ENCODE measurements at regions not wholly inside any gene's neighbourhood (a gene's known extent, or its start where the extent isn't known, plus 50 kb on each side); places are given as distances from the start of the nearest gene placed in this dataset.

GRCh38 chr3:106249981-106250380 is 381.2 kb upstream of the CBLB start:
- no peak for TF ChIP-seq CTCF (IDR thresholded peaks at IDR 0.05; ENCODE audit: low read depth, low read length)
- H3K4me3 ChIP-seq (ENCODE audit: low read depth, low read length) = no peak overlapping the region

- TF ChIP-seq CTCF (IDR thresholded peaks at IDR 0.05; ENCODE audit: low read depth, low read length) = no peak
- no peak overlapping the region for H3K4me3 ChIP-seq (ENCODE audit: low read depth, low read length)
These were observed 382.5 kb upstream of the CBLB start for GRCh38 chr3:106251160-106251892.

- no peak for TF ChIP-seq CTCF (IDR thresholded peaks at IDR 0.05; ENCODE audit: low read depth, low read length)
- H3K4me3 ChIP-seq (ENCODE audit: low read depth, low read length) = no peak overlapping the region
These were observed 387.0 kb upstream of the CBLB start for GRCh38 chr3:106255870-106256248.

GRCh38 chr3:106256249-106256957 is 387.6 kb upstream of the CBLB start:
- H3K4me3 ChIP-seq (ENCODE audit: low read depth, low read length) = no peak overlapping the region
- no peak for TF ChIP-seq CTCF (IDR thresholded peaks at IDR 0.05; ENCODE audit: low read depth, low read length)

- no peak for TF ChIP-seq CTCF (IDR thresholded peaks at IDR 0.05; ENCODE audit: low read depth, low read length)
- H3K4me3 ChIP-seq (ENCODE audit: low read depth, low read length) = no peak overlapping the region
These were observed 388.4 kb upstream of the CBLB start for GRCh38 chr3:106257172-106257571.

GRCh38 chr3:106261396-106261795 is 392.6 kb upstream of the CBLB start:
- no peak for TF ChIP-seq CTCF (IDR thresholded peaks at IDR 0.05; ENCODE audit: low read depth, low read length)
- H3K4me3 ChIP-seq (ENCODE audit: low read depth, low read length) = no peak overlapping the region

All from WI38 (cell line).